Liver (tissue), 3 donors: ENCODE measurements at regions not wholly inside any gene's neighbourhood (a gene's known extent, or its start where the extent isn't known, plus 50 kb on each side); places are given as distances from the start of the nearest gene placed in this dataset.

Experiments used
- EGR1 ChIP-seq, 2 donors: IDR thresholded peaks; 2 replicates each; pipeline ENCODE4 v1.6.1; 2016 to 2018; ENCODE audit warnings: antibody characterized with exemption in 2 of 2, low read depth in 2 of 2
- FOXA1 ChIP-seq: IDR thresholded peaks from 2 replicates; pipeline ENCODE4 v1.6.1; 2016; ENCODE audit warnings: antibody characterized with exemption
- JUND ChIP-seq, 2 donors: IDR thresholded peaks; 2 replicates each; pipeline ENCODE4 v1.6.1; 2016; ENCODE audit warnings: antibody characterized with exemption in 2 of 2
- RAD21 ChIP-seq, 2 donors: IDR thresholded peaks; 2 replicates each; pipeline ENCODE4 v1.6.1; 2016; ENCODE audit warnings: antibody characterized with exemption in 2 of 2, mild to moderate bottlenecking in 2 of 2
- RXRA ChIP-seq, 2 donors: IDR thresholded peaks; 2 replicates each; pipeline ENCODE4 v1.6.1; 2017 to 2018; ENCODE audit warnings: antibody characterized with exemption in 2 of 2, mild to moderate bottlenecking in 1 of 2
- SP1 ChIP-seq: IDR thresholded peaks from 2 replicates; pipeline ENCODE4 v1.6.1; 2018; ENCODE audit warnings: antibody characterized with exemption, mild to moderate bottlenecking
- TAF1 ChIP-seq: conservative IDR thresholded peaks from 2 replicates; pipeline ENCODE4 v1.6.1; 2016; ENCODE audit warnings: antibody characterized with exemption, mild to moderate bottlenecking
- TF ChIP-seq, protein P1 (sequence below): fragments of 150-350 bp; IDR thresholded peaks from 2 replicates; pipeline ENCODE4 v1.5.1; 2017; ENCODE audit warnings: improper control_type of control experiment, low read depth, low read length; ENCODE audit not compliant: missing input control
- TF ChIP-seq, protein P2 (sequence below): IDR thresholded peaks from 2 replicates; pipeline ENCODE4 v1.6.1; 2016; ENCODE audit warnings: antibody characterized with exemption
- TF ChIP-seq, protein P3 (sequence below): IDR thresholded peaks from 2 replicates; pipeline ENCODE4 v1.6.1; 2016; ENCODE audit warnings: antibody characterized with exemption, mild to moderate bottlenecking
- TF ChIP-seq, protein P4 (sequence below): IDR thresholded peaks from 2 replicates; pipeline ENCODE4 v1.6.1; 2016; ENCODE audit warnings: antibody characterized with exemption
- donor health status: healthy.
- donor health status: healthy.

DNA sequence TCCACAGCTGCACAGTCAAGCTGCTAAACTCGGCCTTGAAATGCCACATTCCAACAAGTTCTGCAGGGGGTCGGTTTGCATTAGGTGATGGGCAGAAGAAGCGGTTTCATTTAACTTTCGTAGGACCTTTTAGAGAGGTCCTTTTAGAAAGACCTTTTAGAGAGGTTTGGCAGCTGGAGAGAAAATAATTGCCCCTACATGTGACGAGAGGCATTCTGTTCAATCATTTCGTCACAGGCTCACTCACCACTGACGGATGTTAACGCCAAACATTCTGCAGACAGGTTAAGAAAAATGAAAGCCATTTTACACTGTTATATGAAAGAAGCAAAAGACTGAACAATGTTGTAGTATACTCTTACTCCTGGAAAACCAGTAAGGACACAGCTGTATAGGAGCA, 76.5 kb upstream of the ZNF423 start:
- TF ChIP-seq, protein P1, sequence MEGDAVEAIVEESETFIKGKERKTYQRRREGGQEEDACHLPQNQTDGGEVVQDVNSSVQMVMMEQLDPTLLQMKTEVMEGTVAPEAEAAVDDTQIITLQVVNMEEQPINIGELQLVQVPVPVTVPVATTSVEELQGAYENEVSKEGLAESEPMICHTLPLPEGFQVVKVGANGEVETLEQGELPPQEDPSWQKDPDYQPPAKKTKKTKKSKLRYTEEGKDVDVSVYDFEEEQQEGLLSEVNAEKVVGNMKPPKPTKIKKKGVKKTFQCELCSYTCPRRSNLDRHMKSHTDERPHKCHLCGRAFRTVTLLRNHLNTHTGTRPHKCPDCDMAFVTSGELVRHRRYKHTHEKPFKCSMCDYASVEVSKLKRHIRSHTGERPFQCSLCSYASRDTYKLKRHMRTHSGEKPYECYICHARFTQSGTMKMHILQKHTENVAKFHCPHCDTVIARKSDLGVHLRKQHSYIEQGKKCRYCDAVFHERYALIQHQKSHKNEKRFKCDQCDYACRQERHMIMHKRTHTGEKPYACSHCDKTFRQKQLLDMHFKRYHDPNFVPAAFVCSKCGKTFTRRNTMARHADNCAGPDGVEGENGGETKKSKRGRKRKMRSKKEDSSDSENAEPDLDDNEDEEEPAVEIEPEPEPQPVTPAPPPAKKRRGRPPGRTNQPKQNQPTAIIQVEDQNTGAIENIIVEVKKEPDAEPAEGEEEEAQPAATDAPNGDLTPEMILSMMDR, result no peak
- TF ChIP-seq, protein P2, sequence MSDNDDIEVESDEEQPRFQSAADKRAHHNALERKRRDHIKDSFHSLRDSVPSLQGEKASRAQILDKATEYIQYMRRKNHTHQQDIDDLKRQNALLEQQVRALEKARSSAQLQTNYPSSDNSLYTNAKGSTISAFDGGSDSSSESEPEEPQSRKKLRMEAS, result no peak
- TF ChIP-seq, protein P3, sequence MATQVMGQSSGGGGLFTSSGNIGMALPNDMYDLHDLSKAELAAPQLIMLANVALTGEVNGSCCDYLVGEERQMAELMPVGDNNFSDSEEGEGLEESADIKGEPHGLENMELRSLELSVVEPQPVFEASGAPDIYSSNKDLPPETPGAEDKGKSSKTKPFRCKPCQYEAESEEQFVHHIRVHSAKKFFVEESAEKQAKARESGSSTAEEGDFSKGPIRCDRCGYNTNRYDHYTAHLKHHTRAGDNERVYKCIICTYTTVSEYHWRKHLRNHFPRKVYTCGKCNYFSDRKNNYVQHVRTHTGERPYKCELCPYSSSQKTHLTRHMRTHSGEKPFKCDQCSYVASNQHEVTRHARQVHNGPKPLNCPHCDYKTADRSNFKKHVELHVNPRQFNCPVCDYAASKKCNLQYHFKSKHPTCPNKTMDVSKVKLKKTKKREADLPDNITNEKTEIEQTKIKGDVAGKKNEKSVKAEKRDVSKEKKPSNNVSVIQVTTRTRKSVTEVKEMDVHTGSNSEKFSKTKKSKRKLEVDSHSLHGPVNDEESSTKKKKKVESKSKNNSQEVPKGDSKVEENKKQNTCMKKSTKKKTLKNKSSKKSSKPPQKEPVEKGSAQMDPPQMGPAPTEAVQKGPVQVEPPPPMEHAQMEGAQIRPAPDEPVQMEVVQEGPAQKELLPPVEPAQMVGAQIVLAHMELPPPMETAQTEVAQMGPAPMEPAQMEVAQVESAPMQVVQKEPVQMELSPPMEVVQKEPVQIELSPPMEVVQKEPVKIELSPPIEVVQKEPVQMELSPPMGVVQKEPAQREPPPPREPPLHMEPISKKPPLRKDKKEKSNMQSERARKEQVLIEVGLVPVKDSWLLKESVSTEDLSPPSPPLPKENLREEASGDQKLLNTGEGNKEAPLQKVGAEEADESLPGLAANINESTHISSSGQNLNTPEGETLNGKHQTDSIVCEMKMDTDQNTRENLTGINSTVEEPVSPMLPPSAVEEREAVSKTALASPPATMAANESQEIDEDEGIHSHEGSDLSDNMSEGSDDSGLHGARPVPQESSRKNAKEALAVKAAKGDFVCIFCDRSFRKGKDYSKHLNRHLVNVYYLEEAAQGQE, result no peak
- TF ChIP-seq RXRA (IDR thresholded peaks at IDR 0.05), result no peak
- no peak for TF ChIP-seq FOXA1
- TF ChIP-seq RAD21 (IDR thresholded peaks at IDR 0.05), result no peak
- no peak for TF ChIP-seq EGR1 (IDR thresholded peaks at IDR 0.05; ENCODE audit: low read depth in 2 of 2)
- TF ChIP-seq, protein P4, sequence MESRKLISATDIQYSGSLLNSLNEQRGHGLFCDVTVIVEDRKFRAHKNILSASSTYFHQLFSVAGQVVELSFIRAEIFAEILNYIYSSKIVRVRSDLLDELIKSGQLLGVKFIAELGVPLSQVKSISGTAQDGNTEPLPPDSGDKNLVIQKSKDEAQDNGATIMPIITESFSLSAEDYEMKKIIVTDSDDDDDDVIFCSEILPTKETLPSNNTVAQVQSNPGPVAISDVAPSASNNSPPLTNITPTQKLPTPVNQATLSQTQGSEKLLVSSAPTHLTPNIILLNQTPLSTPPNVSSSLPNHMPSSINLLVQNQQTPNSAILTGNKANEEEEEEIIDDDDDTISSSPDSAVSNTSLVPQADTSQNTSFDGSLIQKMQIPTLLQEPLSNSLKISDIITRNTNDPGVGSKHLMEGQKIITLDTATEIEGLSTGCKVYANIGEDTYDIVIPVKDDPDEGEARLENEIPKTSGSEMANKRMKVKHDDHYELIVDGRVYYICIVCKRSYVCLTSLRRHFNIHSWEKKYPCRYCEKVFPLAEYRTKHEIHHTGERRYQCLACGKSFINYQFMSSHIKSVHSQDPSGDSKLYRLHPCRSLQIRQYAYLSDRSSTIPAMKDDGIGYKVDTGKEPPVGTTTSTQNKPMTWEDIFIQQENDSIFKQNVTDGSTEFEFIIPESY, result no peak
- no peak for TF ChIP-seq JUND (IDR thresholded peaks at IDR 0.05)
- no peak for TF ChIP-seq TAF1
- TF ChIP-seq SP1, result no peak
